Epithelial cell of proximal tubule (primary cell): ENCODE measurements at regions not wholly inside any gene's neighbourhood (a gene's known extent, or its start where the extent isn't known, plus 50 kb on each side); places are given as distances from the start of the nearest gene placed in this dataset.
"Not testable (repeated sequence)": the region's sequence is repeated elsewhere in the genome, so short reads cannot be mapped to it uniquely, and the experiment has no call there.

Experiments used
- DNase-seq: peaks from one replicate; pipeline ENCODE4 v3.0.0-alpha.2; 2011; ENCODE audit warnings: low read depth
- H3K4me3 ChIP-seq: 2 replicates; pipeline ENCODE4 v1.5.1; 2011; ENCODE audit warnings: low read depth, mild to moderate bottlenecking, low read length
- TF ChIP-seq, protein P1 (sequence below): conservative IDR thresholded peaks from 2 replicates; pipeline ENCODE4 v1.5.1; 2012; ENCODE audit warnings: low read depth, mild to moderate bottlenecking, low read length

DNA sequence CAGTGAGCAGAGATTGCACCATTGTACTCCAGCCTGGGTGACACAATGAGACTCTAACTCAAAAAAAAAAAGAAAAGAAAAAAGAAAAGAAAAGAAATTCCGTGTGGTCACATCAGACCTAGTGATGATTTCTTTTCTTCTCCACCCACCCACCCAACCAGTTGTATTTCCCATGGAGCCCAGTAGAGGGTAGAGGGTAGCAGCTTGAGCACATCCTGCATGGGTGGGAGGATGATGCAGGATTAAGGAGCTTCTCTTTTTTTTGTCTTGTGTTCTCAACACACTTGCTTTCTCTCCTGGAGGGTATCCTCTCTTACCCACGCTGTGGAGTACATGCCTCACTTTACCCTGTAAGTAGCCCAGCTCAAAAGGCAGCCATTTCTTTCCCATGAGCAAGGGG is 118.6 kb upstream of the CARD11 start:
- no peak for DNase-seq
- TF ChIP-seq, protein P1, sequence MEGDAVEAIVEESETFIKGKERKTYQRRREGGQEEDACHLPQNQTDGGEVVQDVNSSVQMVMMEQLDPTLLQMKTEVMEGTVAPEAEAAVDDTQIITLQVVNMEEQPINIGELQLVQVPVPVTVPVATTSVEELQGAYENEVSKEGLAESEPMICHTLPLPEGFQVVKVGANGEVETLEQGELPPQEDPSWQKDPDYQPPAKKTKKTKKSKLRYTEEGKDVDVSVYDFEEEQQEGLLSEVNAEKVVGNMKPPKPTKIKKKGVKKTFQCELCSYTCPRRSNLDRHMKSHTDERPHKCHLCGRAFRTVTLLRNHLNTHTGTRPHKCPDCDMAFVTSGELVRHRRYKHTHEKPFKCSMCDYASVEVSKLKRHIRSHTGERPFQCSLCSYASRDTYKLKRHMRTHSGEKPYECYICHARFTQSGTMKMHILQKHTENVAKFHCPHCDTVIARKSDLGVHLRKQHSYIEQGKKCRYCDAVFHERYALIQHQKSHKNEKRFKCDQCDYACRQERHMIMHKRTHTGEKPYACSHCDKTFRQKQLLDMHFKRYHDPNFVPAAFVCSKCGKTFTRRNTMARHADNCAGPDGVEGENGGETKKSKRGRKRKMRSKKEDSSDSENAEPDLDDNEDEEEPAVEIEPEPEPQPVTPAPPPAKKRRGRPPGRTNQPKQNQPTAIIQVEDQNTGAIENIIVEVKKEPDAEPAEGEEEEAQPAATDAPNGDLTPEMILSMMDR = peak; percentile 40
- H3K4me3 ChIP-seq = no peak overlapping the region

DNA sequence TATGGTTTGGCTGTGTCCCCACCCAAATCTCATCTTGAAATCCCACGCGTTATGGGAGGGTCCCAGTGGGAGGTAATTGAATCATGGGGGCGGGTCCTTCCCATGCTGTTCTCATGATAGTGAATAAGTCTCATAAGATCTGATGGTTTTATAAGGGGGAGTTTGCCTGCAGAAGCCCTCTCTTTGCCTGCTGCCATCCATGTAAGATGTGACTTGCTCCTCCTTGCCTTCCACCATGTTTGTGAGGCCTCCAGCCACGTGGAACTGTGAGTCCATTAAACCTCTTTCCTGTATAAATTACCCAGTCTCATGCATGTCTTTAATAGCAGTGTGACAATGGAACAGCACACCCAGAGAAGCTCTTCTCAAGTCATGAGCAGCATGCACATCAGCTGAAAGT is 119.1 kb upstream of the CARD11 start:
- not testable (repeated sequence) for H3K4me3 ChIP-seq

DNA sequence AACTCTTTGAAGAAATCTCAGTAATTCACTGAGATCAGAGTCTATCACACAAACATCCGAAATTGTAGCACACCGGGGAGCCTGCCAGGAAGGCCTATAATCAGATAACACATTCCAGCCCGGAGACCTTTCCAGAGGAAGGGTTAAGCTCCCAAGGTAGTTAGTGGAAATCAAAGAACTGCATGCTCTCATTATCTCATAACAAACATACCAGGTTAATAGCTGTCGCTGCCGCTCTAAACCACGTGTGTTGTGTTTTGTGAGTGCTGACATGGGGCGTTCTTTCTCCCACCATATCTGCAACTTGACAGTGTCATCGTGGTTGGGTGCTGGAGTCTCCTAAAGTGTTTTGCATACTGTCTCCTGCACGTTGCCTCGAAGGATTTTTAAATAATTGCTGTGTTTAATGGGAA is 120.7 kb upstream of the CARD11 start:
- TF ChIP-seq, protein P1 = no peak
- no peak overlapping the region for H3K4me3 ChIP-seq
- no peak for DNase-seq

More for the DNA sequence above, 119.1 kb upstream of the CARD11 start:
- not testable (repeated sequence) for DNase-seq

DNA sequence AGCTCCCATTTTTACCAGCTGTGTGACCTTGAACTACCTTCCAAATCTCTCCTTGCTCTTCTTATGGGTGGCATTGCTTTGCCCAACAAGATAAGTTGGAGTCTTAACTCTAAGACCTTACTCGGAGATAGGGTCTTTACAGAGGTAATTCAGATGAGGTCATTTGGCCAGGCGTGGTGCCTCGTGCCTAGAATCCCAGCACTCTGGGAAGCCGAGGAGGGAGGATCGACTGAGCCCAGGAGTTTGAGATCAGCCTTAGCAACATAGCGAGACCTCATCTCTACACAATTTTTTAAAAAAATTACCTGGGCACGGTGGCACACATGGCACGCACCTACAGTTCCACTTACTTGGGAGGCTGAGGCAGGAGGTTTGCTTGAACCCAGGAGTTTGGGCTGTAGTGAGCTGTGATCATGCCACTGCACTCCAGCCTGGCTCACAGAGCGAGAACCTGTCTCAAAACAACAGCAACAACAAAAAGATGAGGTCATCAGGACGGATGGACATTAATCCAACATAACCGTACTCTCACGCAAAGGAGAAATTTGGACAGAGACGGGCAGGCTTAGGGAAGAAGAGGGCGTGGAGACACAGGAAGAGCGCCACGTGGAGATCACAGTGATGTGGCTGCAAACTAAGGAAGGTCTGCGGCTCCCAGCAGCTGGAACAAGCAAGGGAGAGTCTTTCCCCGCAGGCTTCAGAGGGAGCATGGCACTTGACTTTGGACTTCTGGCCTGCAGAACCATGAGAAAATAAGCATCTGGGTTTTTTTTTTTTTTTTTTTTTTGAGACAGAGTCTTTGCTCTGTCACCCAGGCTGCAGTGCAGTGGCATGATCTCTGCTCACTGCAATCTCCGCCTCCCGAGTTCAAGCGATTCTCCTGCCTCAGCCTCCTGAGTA is 122.3 kb upstream of the CARD11 start:
- TF ChIP-seq, protein P1 = no peak
- DNase-seq = no peak
- no peak overlapping the region for H3K4me3 ChIP-seq

DNA sequence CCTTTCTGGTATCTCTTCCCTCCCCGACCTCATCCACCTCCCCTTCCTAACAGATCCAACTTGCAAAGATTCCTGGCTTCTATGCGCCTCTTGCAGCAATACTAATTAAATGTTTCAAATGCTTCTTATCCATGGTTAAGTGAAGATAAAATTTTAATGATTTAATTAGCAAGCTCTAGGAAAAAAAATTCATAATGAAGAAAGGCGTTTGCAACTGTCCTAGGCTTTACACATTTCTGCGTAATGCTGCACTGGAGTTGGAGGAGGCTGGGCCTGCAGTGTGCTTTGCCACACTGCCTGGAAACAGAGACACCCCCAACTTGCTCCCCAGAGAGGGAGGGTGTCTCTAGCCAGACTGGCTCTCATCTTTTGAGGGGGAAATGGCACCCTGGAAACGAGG is 123.9 kb upstream of the CARD11 start:
- DNase-seq = no peak
- H3K4me3 ChIP-seq = no peak overlapping the region
- TF ChIP-seq, protein P1 = no peak

DNA sequence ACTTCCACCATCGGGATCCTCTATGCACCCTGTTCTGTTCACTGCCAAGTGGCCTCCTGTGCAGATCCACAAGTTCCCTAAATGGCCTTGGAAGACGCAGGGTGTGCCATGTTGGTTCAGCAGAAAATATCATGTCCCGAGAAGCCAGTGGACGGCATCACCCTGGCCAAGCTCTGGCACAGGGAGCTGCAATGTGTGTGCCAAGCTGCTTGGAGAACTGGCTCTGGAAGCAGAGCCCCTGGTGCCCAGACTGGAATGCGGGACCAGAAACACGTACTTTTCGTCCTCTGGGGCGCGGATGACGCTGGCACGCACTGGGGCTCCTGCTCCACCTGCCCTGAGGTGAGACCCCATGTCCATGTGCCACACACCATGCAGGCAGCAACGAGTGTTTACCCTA is 124.7 kb upstream of the CARD11 start:
- TF ChIP-seq, protein P1 = no peak
- DNase-seq = no peak
- H3K4me3 ChIP-seq = no peak overlapping the region

DNA sequence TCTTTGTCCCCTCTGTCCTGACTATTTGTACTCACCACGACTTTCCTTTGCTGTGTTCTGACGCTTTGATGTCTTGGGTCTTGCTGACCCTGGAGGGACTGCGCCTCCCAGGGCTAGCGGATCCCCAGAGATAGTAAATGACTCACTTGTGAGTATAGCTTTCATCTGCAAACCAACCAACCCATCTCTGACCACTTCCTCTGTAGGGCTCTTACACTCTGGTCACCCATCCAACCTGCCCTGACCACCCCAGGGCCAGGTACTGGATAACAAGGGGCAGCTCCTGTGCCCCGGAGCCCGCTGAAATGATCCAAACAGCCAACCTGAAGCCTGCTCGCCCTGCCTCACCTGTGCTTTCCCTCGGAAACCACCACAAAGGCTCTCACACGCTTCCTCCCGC is 125.2 kb upstream of the CARD11 start:
- DNase-seq = no peak
- TF ChIP-seq, protein P1 = no peak
- H3K4me3 ChIP-seq = no peak overlapping the region
